ENCODE measurements at regions not wholly inside any gene's neighbourhood (a gene's known extent, or its start where the extent isn't known, plus 50 kb on each side); places are given as distances from the start of the nearest gene placed in this dataset.

DNA sequence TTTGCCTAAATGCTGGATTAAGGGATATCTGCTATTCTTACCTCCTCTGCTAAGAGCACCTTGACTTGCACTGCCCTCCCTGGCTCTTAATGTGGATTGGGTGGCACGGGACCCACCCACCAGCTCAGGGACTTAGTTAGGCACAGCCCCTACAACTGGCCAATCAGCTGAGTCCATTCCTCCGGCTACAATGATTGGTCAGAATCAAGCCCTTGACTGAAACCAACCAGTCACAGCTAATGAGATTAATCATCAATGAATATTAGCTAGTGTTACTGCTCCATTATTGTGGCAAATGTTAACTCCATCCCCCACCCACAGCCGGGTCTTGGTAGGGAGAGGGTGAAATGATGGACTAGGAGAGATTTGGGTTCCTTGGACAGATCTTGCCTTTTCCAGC lies 328.0 kb downstream of the MN1 start:
- DNase-seq (ENCODE audit: low read depth in 4 of 4, low spot score in 2 of 4), result no peak

DNA sequence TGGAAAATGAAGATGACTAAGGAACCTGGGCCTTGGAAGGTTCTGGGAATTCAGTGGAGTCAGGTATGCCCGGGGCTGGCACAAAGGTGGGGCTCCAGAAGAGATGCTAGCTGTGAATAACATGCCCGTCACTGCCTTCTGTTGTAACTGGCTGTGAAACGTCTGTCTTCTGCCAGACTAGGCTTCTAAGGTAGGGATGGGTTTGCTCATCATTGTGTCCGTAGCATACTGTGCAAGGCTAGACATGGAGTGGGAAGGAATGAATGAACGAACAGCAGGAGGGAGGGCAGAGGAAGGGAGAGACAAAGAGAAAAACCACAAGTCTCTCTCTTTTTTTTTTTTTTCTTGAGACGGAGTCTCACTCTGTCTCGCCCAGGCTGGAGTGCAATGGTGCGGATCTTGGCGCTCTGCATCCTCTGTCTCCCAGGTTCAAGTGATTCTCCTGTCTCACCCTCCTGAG lies 327.4 kb downstream of the MN1 start:
- DNase-seq (ENCODE audit: low read depth in 4 of 4, low spot score in 2 of 4), result no peak

GRCh38 chr22:27474711-27475547 lies 326.6 kb downstream of the MN1 start:
- no peak for DNase-seq (ENCODE audit: low read depth in 4 of 4, low spot score in 2 of 4)

- DNase-seq (ENCODE audit: low read depth in 4 of 4, low spot score in 2 of 4), result no peak
Observed at GRCh38 chr22:27475548-27475897, 326.0 kb downstream of the MN1 start.

GRCh38 chr22:27476318-27476717 lies 325.2 kb downstream of the MN1 start:
- no peak for DNase-seq (ENCODE audit: low read depth in 4 of 4, low spot score in 2 of 4)

DNA sequence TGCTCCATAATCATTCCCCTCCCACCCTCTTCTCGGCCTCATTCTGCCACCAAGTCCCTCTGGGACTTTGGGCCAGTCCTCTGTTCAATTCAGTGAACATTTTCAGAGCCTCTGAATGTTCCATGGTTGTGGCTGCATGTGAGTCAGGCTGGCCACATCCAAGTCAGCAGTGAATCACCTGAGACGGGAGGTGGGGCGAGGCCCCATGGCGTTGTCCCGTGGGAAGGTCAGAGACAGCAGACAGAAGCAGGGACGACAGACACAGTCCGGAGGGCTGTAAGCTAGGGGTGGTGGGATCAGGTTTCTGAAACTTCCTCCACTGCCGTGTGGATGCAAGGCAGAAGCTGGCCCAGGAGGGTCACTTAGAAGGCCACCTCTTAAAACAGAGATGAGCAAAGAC lies 324.8 kb downstream of the MN1 start:
- DNase-seq (ENCODE audit: low read depth in 4 of 4, low spot score in 2 of 4), result no peak

GRCh38 chr22:27477171-27477570 lies 324.4 kb downstream of the MN1 start:
- no peak for DNase-seq (ENCODE audit: low read depth in 4 of 4, low spot score in 2 of 4)

GRCh38 chr22:27480487-27480886 lies 321.1 kb downstream of the MN1 start:
- no peak for DNase-seq (ENCODE audit: low read depth in 4 of 4, low spot score in 2 of 4)

DNA sequence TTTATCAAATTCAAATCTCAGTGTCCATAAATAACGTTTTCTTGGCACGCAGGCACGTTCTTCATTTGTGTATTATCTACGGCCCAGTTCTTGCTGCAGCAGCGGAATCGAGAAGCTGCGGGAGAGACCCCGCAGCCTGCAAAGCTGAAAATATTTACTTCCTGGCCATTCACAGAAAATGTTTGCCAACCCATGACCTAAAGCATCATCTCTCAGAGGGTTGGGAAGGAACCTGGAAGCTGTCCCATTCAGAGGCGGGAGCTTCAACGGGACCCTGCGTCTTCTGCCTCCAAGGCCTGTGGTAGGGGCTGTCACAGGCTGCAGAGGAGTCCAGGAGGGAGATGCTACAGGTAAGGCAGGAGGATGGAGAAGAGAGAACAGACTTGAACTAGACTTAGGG lies 319.2 kb downstream of the MN1 start:
- no peak for DNase-seq (ENCODE audit: low read depth in 4 of 4, low spot score in 2 of 4)

DNA sequence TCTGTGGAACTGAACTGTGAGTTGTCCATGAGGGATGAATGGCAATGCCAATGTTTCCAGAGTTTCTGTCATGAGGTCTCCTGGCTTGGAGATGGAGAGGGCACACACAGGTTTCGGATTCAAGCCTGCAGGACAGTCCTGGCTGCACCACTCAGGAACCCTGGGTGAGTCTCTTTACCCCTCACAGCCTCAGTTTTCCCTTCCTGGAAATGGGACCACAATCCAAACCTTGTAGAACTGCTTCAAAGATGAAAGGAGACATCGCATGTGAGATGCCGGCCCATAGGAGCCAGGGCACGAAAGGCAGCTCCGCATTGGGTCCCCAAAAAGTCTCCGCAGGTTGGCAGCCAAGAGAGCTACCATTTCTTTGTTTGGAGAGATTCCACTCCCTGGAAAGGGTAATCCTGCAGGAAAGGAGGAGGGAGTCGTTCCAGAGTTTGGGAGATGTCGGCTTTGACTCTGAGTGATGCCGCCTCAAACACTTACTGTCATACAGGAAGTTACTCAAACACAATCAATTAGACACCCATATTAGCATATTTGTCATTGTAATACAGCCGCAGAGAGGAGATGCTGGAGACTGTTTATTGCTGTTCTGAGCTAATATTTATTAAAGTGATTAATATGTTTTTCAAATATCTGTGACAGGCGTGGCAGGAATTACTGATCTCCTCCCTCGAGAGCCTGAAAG lies 318.3 kb downstream of the MN1 start:
- DNase-seq (ENCODE audit: low read depth in 4 of 4, low spot score in 2 of 4), result no peak

DNA sequence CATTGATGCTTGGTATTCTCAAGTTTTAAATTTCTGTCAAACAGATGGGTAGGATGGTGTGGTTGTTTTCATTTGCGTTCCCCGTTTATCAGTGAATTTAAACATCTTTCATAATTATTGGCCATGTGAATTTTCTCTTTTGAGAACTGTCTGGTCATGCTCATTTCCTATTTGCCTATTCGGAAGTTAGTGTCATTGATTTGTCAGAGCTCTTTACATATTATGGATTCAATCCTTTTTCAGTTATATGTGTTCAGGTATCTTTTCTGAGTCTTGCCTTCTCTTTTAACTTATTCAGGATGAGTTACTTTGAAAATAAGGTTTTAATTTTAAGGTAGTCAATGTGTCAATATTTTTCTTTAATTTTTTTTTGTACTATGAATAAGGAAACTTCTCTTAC lies 315.7 kb downstream of the MN1 start:
- no peak for DNase-seq (ENCODE audit: low read depth in 4 of 4, low spot score in 2 of 4)

GRCh38 chr22:27487600-27488452 lies 313.7 kb downstream of the MN1 start:
- DNase-seq (ENCODE audit: low read depth in 4 of 4, low spot score in 2 of 4), result no peak

- no peak for DNase-seq (ENCODE audit: low read depth in 4 of 4, low spot score in 2 of 4)
Observed at GRCh38 chr22:27488456-27489177, 312.9 kb downstream of the MN1 start.

DNA sequence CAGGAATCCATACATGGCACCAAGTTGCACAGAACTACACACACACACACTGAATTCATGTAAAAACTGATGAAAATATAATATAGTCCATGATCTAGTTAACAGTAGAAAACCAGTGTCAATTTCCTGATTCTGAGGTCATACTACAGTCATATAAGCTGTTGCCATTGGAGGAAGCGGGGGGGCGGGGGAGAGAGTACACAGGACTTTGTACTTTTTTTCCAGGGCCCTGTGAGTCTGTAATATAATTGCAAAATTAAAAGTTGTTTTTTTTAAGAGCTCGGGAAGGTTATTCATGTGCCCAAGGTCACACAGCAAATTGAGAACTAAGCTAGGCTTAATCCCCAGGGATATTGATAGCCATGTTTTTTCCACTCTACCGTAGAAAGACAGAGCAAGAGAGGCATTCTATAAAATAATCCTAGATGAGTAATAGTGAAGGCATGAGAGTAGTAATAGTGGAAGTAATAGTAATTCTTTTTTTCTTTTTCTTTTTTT lies 312.3 kb downstream of the MN1 start:
- no peak for DNase-seq (ENCODE audit: low read depth in 4 of 4, low spot score in 2 of 4)

GRCh38 chr22:27490080-27490479 lies 311.5 kb downstream of the MN1 start:
- no peak for DNase-seq (ENCODE audit: low read depth in 4 of 4, low spot score in 2 of 4)

- no peak for DNase-seq (ENCODE audit: low read depth in 4 of 4, low spot score in 2 of 4)
Observed at GRCh38 chr22:27491888-27492287, 309.7 kb downstream of the MN1 start.

DNA sequence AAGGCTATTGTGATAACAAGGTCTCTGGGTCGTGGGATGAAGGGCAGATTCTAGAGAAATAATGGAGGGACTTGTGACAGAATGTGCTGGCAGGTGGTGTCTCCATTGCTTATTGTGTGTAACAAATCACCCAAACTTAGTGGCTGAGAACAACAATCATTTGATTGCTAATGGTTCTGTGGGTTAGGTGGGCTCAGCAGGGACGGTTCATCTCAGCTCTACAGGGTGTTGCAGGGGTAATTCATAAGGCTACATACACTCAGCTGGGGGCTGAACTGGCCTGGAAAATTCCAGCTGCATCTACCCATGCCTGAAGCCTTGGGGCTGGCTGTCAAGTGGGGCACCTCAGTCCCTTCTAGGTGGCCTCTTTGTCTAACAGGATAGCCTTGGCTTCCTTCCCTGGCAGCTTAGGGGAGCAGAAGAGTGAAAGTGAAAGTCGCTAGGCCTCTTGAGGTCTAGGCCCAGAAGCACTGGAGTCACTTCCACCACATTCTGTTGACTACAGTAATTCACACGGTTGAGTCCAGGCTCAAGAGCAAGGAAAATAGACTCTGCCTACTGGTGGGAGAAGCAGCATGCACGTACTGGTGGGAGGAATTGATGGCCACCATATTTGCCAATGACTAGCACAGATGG lies 308.9 kb downstream of the MN1 start:
- DNase-seq (ENCODE audit: low read depth in 4 of 4, low spot score in 2 of 4), result no peak

DNA sequence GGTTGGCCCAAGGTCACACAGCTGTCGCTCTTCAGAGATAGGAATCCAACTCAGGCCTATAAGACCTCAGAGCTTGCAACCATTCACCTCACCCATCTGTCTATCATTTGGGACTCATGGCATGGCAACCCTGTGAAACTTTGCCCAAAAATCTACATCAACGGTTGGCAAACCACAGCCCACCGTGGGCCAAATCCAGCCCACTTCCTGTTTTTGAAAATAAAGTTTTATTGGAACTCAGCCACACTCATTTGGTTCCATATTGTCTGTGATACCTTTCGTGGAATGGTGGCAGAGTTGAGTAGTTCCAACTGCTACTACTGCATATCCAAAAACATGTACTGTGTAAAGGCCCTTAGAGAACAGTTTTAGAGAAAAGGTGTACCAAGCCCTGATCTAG lies 307.8 kb downstream of the MN1 start:
- DNase-seq (ENCODE audit: low read depth in 4 of 4, low spot score in 2 of 4), result no peak

DNA sequence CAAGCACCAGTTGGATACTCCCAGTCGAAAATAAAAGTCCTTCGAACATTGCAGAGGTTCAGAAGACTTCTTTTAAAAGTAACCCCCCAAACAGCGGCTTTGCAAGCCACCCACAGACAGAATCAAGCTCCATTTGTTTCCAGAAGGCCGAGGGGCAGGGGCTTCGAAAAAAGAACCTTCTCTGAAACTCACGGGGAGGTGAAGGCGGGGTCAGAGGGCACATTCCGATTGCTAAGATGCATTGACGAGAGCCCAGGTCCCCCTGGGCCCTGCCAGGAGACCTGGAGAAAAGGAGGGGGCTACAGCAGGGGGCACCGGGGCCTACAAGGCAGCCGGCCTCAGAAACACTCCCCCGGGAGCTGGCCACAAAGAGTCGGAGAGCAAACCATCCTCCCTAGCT lies 306.8 kb downstream of the MN1 start:
- no peak for DNase-seq (ENCODE audit: low read depth in 4 of 4, low spot score in 2 of 4)

DNA sequence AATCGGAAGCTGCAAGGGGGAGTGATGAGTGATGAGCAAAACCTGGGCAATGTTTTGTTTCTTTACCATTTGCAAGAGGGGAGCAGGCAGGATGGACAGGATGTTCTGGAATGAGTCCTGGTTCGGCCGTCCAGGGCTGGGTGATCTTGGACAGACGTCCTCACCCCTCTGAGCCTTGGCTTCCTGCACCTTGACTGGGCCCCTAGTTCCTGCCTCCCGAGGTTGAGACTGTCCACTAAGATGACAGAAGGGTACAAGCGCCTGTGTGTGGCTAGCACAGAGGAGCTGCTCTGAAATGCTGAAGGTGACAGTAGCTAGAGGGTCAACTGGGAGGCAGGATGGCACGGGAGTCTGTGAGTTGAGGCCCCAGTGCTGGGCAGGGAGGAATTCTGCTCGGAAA lies 306.2 kb downstream of the MN1 start:
- no peak for DNase-seq (ENCODE audit: low read depth in 4 of 4, low spot score in 2 of 4)

Measured in left renal cortex interstitium (tissue), 4 donors.